A549 (cell line): ENCODE measurements at regions not wholly inside any gene's neighbourhood (a gene's known extent, or its start where the extent isn't known, plus 50 kb on each side); places are given as distances from the start of the nearest gene placed in this dataset.

Source experiments
- ATAC-seq, 2 experiments: fragments of 200-7000 bp in 1 of 2; fragments of >200 bp in 1 of 2; cut with Nextera tagmentation in 1 of 2; cut with Tn5 transposase in 1 of 2; 3 replicates each; pipeline versions ENCODE4 v1.8.0 to v1.9.1; 2018 to 2020; ENCODE audit warnings: mild to moderate bottlenecking in 1 of 2, moderate library complexity in 1 of 2
- CTCF ChIA-PET: fragments of 300-600 bp; sonication (Branson Sonifier 250); formaldehyde crosslinking; extraction: SDS; loops from one replicate; lab custom pipeline; 2021; ENCODE audit warnings: antibody characterized with exemption, inconsistent platforms; lab: Yijun Ruan, JAX
- POLR2A ChIA-PET: fragments of 350-600 bp; formaldehyde crosslinking; extraction: SDS; loops from one replicate; lab custom pipeline; 2021; ENCODE audit warnings: antibody characterized with exemption, inconsistent platforms; lab: Yijun Ruan, JAX
- DNase-seq, 2 experiments: peaks; one replicate each; pipeline versions ENCODE4 v3.0.0 to v3.0.0-alpha.2; 2011 to 2016; ENCODE audit warnings: low read depth in 1 of 2, low spot score in 1 of 2
- FAIRE-seq: peaks from 2 replicates; lab custom pipeline; 2011; peaks lifted over from hg19 to GRCh38; lab: Jason Lieb, UNC
- H3K27ac ChIP-seq, 2 experiments: fragments of >200 bp; sonication (Bioruptor Twin); formaldehyde crosslinking; 3 replicates each; pipeline ENCODE4 v1.5.1; 2016 to 2017
- H3K4me1 ChIP-seq: fragments of >200 bp; sonication (Bioruptor Twin); formaldehyde crosslinking; 3 replicates; pipeline ENCODE4 v1.6.1; 2016
- H3K4me2 ChIP-seq: fragments of >200 bp; sonication (Bioruptor Twin); formaldehyde crosslinking; 3 replicates; pipeline ENCODE4 v1.6.1; 2016
- H3K4me3 ChIP-seq: fragments of >200 bp; sonication (Bioruptor Twin); formaldehyde crosslinking; 3 replicates; pipeline ENCODE4 v1.5.1; 2016
- H3K9me3 ChIP-seq: fragments of >200 bp; sonication (Bioruptor Twin); formaldehyde crosslinking; 3 replicates; pipeline ENCODE4 v1.6.1; 2016
- ATOH8 ChIP-seq: fragments of 250-450 bp; sonication (Bioruptor Pico); IDR thresholded peaks from 2 replicates; pipeline ENCODE4 v1.5.0; 2020; ENCODE audit warnings: low read depth, mild to moderate bottlenecking, moderate library complexity
- CEBPB ChIP-seq, 2 experiments: fragments of >200 bp in 1 of 2; sonication (Bioruptor Twin) in 1 of 2; formaldehyde crosslinking in 1 of 2; IDR thresholded peaks; 2 replicates each; pipeline ENCODE4 v1.6.1; 2012 to 2016
- CHD4 ChIP-seq: fragments of 200-600 bp; sonication (generic); IDR thresholded peaks from 2 replicates; pipeline ENCODE4 v1.6.1; 2016; ENCODE audit warnings: antibody characterized with exemption, mild to moderate bottlenecking, borderline replicate concordance
- CTCF ChIP-seq: fragments of >200 bp; sonication (Bioruptor Twin); formaldehyde crosslinking; IDR thresholded peaks from 3 replicates; pipeline ENCODE4 v1.5.1; 2016
- E2F6 ChIP-seq: IDR thresholded peaks from 2 replicates; pipeline ENCODE4 v1.6.1; 2012; ENCODE audit warnings: low read depth, borderline replicate concordance
- EHMT2 ChIP-seq: fragments of 200-600 bp; sonication (generic); IDR thresholded peaks from 2 replicates; pipeline ENCODE4 v1.6.1; 2016; ENCODE audit warnings: antibody characterized with exemption, low read depth, mild to moderate bottlenecking, moderate library complexity
- EP300 ChIP-seq, 2 experiments: fragments of >200 bp; sonication (Bioruptor Twin); formaldehyde crosslinking; IDR thresholded peaks; 2 replicates in 1 of 2; 3 replicates in 1 of 2; pipeline ENCODE4 v1.6.1; 2016 to 2017
- ESRRA ChIP-seq: fragments of 150-350 bp; IDR thresholded peaks from 2 replicates; pipeline ENCODE4 v1.6.1; 2014; ENCODE audit warnings: mild to moderate bottlenecking, low read length, borderline replicate concordance
- FOSB ChIP-seq: fragments of 250-450 bp; sonication (Bioruptor Pico); IDR thresholded peaks from 2 replicates; pipeline ENCODE4 v1.5.0; 2020; ENCODE audit warnings: mild to moderate bottlenecking, moderate library complexity
- FOSL2 ChIP-seq, 2 experiments: fragments of 450-650 bp in 1 of 2; fragments of >200 bp in 1 of 2; sonication (Bioruptor Twin) in 1 of 2; formaldehyde crosslinking; IDR thresholded peaks; 2 replicates each; pipeline versions ENCODE4 v1.5.0 to v1.6.1; 2016 to 2020; ENCODE audit warnings: mild to moderate bottlenecking in 1 of 2, moderate library complexity in 1 of 2
- FOXS1 ChIP-seq: fragments of 250-450 bp; sonication (Bioruptor Pico); IDR thresholded peaks from 2 replicates; pipeline ENCODE4 v1.5.0; 2020; ENCODE audit warnings: mild to moderate bottlenecking, moderate library complexity
- HDAC2 ChIP-seq: fragments of 200-600 bp; sonication (generic); IDR thresholded peaks from 2 replicates; pipeline ENCODE4 v1.6.1; 2016
- HMGXB4 ChIP-seq: fragments of 250-450 bp; sonication (Bioruptor Pico); IDR thresholded peaks from 2 replicates; pipeline ENCODE4 v1.5.0; 2021; ENCODE audit warnings: mild to moderate bottlenecking, moderate library complexity, borderline replicate concordance
- HOXB13 ChIP-seq: fragments of 250-450 bp; sonication (Bioruptor Pico); IDR thresholded peaks from 2 replicates; pipeline ENCODE4 v1.5.0; 2020; ENCODE audit warnings: low read depth, mild to moderate bottlenecking, moderate library complexity
- HOXB5 ChIP-seq: fragments of 250-450 bp; sonication (Bioruptor Pico); IDR thresholded peaks from 2 replicates; pipeline ENCODE4 v1.5.0; 2020; ENCODE audit warnings: mild to moderate bottlenecking, moderate library complexity
- MAX ChIP-seq: IDR thresholded peaks from 2 replicates; pipeline ENCODE4 v1.6.1; 2012
- MAZ ChIP-seq: fragments of 150-350 bp; IDR thresholded peaks from 2 replicates; pipeline ENCODE4 v1.6.1; 2014; ENCODE audit warnings: antibody characterized with exemption, low read depth, low read length, borderline replicate concordance
- MYC ChIP-seq: IDR thresholded peaks from 2 replicates; pipeline ENCODE4 v1.6.1; 2012; ENCODE audit warnings: mild to moderate bottlenecking, inconsistent platforms, low read length, improper control_type of control experiment, borderline replicate concordance
- NPAS2 ChIP-seq: fragments of 250-450 bp; sonication (Bioruptor Pico); IDR thresholded peaks from 2 replicates; pipeline ENCODE4 v1.8.0; 2022; ENCODE audit warnings: mild to moderate bottlenecking, moderate library complexity, borderline replicate concordance
- NR3C1 ChIP-seq: fragments of >200 bp; sonication (Bioruptor Twin); formaldehyde crosslinking; IDR thresholded peaks from 3 replicates; pipeline ENCODE4 v1.6.1; 2017
- PHF8 ChIP-seq: fragments of 200-600 bp; sonication (generic); IDR thresholded peaks from 2 replicates; pipeline ENCODE4 v1.6.1; 2016; ENCODE audit warnings: low read depth, mild to moderate bottlenecking, antibody characterized with exemption, moderate library complexity, borderline replicate concordance
- POLR2AphosphoS2 ChIP-seq: conservative IDR thresholded peaks from 2 replicates; pipeline ENCODE4 v1.6.1; 2012; ENCODE audit warnings: low read length, improper control_type of control experiment, inconsistent platforms
- RAD21 ChIP-seq, 2 experiments: fragments of >200 bp in 1 of 2; sonication (Bioruptor Twin) in 1 of 2; formaldehyde crosslinking in 1 of 2; IDR thresholded peaks in 1 of 2; conservative IDR thresholded peaks in 1 of 2; 2 replicates in 1 of 2; 3 replicates in 1 of 2; pipeline ENCODE4 v1.6.1; 2012 to 2018; ENCODE audit warnings: inconsistent platforms in 1 of 2
- RARB ChIP-seq: fragments of 250-450 bp; sonication (Bioruptor Pico); IDR thresholded peaks from 2 replicates; pipeline ENCODE4 v1.8.0; 2021; ENCODE audit warnings: mild to moderate bottlenecking, moderate library complexity
- RCOR1 ChIP-seq: fragments of 150-350 bp; IDR thresholded peaks from 2 replicates; pipeline ENCODE4 v1.6.1; 2014; ENCODE audit warnings: antibody characterized with exemption, low read length, low read depth
- SREBF2 ChIP-seq: fragments of 450-650 bp; IDR thresholded peaks from 2 replicates; pipeline ENCODE4 v1.6.1; 2014; ENCODE audit warnings: mild to moderate bottlenecking, moderate library complexity
- TFCP2L1 ChIP-seq: fragments of 250-450 bp; sonication (Bioruptor Pico); IDR thresholded peaks from 2 replicates; pipeline ENCODE4 v1.5.0; 2021; ENCODE audit warnings: mild to moderate bottlenecking
- ZFP36 ChIP-seq: fragments of 450-650 bp; IDR thresholded peaks from 2 replicates; pipeline ENCODE4 v1.6.1; 2014; ENCODE audit warnings: borderline replicate concordance; ENCODE audit not compliant: partially characterized antibody
- ZNF302 ChIP-seq: fragments of 250-450 bp; sonication (Bioruptor Pico); IDR thresholded peaks from 2 replicates; pipeline ENCODE4 v1.9.0; 2021; ENCODE audit warnings: inconsistent platforms, mild to moderate bottlenecking, moderate library complexity
- WGBS: methylation state at CpG from one replicate; pipeline ENCODE4 v1.1.6; 2017; ENCODE audit errors: missing lambda C conversion rate; 5-methylcytosine and 5-hydroxymethylcytosine counted together

GRCh38 chr18:27749194-27749593, 427.7 kb downstream of the CDH2 start:
- Histone ChIP-seq H3K4me2 (no peak overlapping the region), H3K9me3 (no peaks in the 10 kb centered on the region), H3K27ac (no peak overlapping the region), H3K4me1 (no peaks in the 10 kb centered on the region), H3K4me3 (no peak overlapping the region)
- CTCF ChIA-PET, result interaction anchor here (1.0 kb wide), 1 partner anchor 21 kb away, joined by 3 read pairs; no protein-coding TSS in a partner anchor
- POLR2A ChIA-PET, result no interaction called here
- no peak for FAIRE-seq
- DNase-seq, result no peak
- no peak for ATAC-seq
- 29% methylated on average over 3 of the region's 3 CpGs for WGBS
- no peak for TF ChIP-seq NPAS2 (CRISPR knock-in tag)
- TF ChIP-seq FOXS1 (CRISPR knock-in tag), result no peak
- TF ChIP-seq PHF8, result no peak
- no peak for TF ChIP-seq ZNF302 (CRISPR knock-in tag)
- TF ChIP-seq HOXB5 (CRISPR knock-in tag), result no peak
- no peak for TF ChIP-seq RARB (CRISPR knock-in tag)
- TF ChIP-seq FOSB (CRISPR knock-in tag), result no peak
- no peak for TF ChIP-seq EP300 (IDR thresholded peaks at IDR 0.05)
- TF ChIP-seq NR3C1, result no peak
- TF ChIP-seq MYC, result no peak
- TF ChIP-seq CTCF, result no peak
- no peak for TF ChIP-seq ATOH8 (CRISPR knock-in tag)
- no peak for TF ChIP-seq EHMT2
- no peak for TF ChIP-seq RAD21 (conservative IDR thresholded peaks at IDR 0.05 in 1 of 2, IDR thresholded peaks at IDR 0.05 in 1 of 2)
- TF ChIP-seq MAZ, result no peak
- no peak for TF ChIP-seq SREBF2
- no peak for TF ChIP-seq POLR2AphosphoS2
- TF ChIP-seq HDAC2, result no peak

- no peak overlapping the region for H3K4me3 ChIP-seq
- 38% methylated on average over 5 of the region's 5 CpGs for WGBS
- FAIRE-seq, result no peak
- no peak for DNase-seq
- H3K4me1 ChIP-seq, result no peaks in the 10 kb centered on the region
- TF ChIP-seq NR3C1 (no peak), ESRRA (no peak), ZFP36 (no peak)
- H3K4me2 ChIP-seq, result no peak overlapping the region
- no peak overlapping the region for H3K27ac ChIP-seq
- CTCF ChIA-PET, result no interaction called here
- POLR2A ChIA-PET, result no interaction called here
- H3K9me3 ChIP-seq, result no peaks in the 10 kb centered on the region
- no peak for ATAC-seq
These were observed 430.7 kb downstream of the CDH2 start for GRCh38 chr18:27746241-27746640.

GRCh38 chr18:27735117-27735516, 441.8 kb downstream of the CDH2 start:
- WGBS, result 0% methylated on average over 1 of the region's 1 CpG
- TF ChIP-seq HMGXB4 (CRISPR knock-in tag) (no peak), MAX (no peak), EHMT2 (no peak), E2F6 (no peak), ZFP36 (no peak), TFCP2L1 (CRISPR knock-in tag) (no peak), HOXB13 (no peak), MAZ (no peak), CEBPB (IDR thresholded peaks at IDR 0.05) (no peak), RCOR1 (no peak), FOSL2 (IDR thresholded peaks at IDR 0.05) (no peak), FOSL2 (CRISPR knock-in tag; IDR thresholded peaks at IDR 0.05) (no peak), HOXB5 (CRISPR knock-in tag) (no peak), CHD4 (no peak)

More at GRCh38 chr18:27735117-27735516, 441.8 kb downstream of the CDH2 start:
- DNase-seq, result no peak
- ChIA-PET CTCF (no interaction called here), POLR2A (no interaction called here)
- no peaks in the 10 kb centered on the region for H3K9me3 ChIP-seq
- FAIRE-seq, result no peak
- no peak overlapping the region for H3K27ac ChIP-seq
- H3K4me1 ChIP-seq, result no peaks in the 10 kb centered on the region
- H3K4me2 ChIP-seq, result no peak overlapping the region
- H3K4me3 ChIP-seq, result no peak overlapping the region
- ATAC-seq, result no peak
